ENCODE measurements at regions not wholly inside any gene's neighbourhood (a gene's known extent, or its start where the extent isn't known, plus 50 kb on each side); places are given as distances from the start of the nearest gene placed in this dataset.

DNA sequence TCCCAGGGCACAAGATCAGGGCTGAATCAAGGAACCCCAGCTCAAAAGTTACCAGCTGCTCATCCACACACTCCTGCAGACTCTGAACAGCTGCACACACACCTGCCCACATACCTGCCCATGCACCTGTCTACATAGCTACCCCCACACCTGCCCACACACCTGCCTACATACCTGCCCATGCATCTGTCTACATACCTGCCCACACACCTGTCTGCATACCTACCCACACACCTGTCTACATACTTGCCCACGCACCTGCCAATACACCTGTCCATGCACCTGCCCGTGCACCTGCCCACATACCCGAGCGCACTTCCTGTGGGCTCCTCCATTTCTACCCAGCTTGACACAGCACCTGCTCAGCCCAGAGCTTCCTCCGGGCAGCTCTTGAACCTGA, 122.8 kb upstream of the AGAP1 start:
- WGBS, 2 experiments (ENCODE audit: extremely low coverage in 1 of 2, insufficient coverage in 1 of 2, insufficient read length in 1 of 2, insufficient replicate concordance in 2 of 2, low coverage in 1 of 2, low lambda C conversion rate in 2 of 2, missing lambda C conversion rate in 1 of 2) = 90% methylated on average over 5 of the region's 5 CpGs; no CpG with 5 or more reads in 1 of the 2 experiments

More for the DNA sequence above, 122.8 kb upstream of the AGAP1 start:
- FAIRE-seq (no peak), DNase-seq (ENCODE audit: low read depth in 1 of 2, low spot score in 2 of 2) (no peak)
- H4K20me1 ChIP-seq (replicated peaks in 1 of 2; ENCODE audit: control insufficient read depth in 1 of 2, insufficient read depth in 2 of 2, low read length in 2 of 2) = no peaks in the 10 kb centered on the region
- H3K9ac ChIP-seq (replicated peaks in 1 of 4; ENCODE audit: extremely low read depth in 1 of 4, low read depth in 3 of 4, low read length in 3 of 4) = no peak overlapping the region
- no peaks in the 10 kb centered on the region for H3K23me2 ChIP-seq (ENCODE audit: low read depth, low read length)
- no peaks in the 10 kb centered on the region for H3K79me2 ChIP-seq (ENCODE audit: control insufficient read depth in 1 of 2, insufficient read depth in 2 of 2, low read length in 2 of 2)
- no peak overlapping the region for H4K8ac ChIP-seq (ENCODE audit: extremely low read depth, insufficient read depth, low read length)
- H3K18ac ChIP-seq (ENCODE audit: extremely low read depth, low read length) = no peak overlapping the region
- H3K4me2 ChIP-seq (ENCODE audit: insufficient read depth in 1 of 2, low read depth in 2 of 2, low read length in 2 of 2) = no peak overlapping the region
- no peak overlapping the region for H2BK120ac ChIP-seq (replicated peaks; ENCODE audit: low read depth, low read length)
- no peak overlapping the region for H3K27ac ChIP-seq (ENCODE audit: low read depth, low read length)
- H4K91ac ChIP-seq (replicated peaks; ENCODE audit: insufficient read length, low read length) = no peak overlapping the region
- ChIA-PET CTCF (ENCODE audit: partially characterized antibody) (interaction anchor here (0.9 to 1.3 kb wide), 2 partner anchors 13 to 241 kb away, joined by 3 to 4 read pairs; no protein-coding TSS in a partner anchor), POLR2A (ENCODE audit: partially characterized antibody) (interaction anchor here (1.7 kb wide), 1 partner anchor 11 kb away, joined by 3 read pairs; no protein-coding TSS in a partner anchor)
- H2BK5ac ChIP-seq (ENCODE audit: low read depth, low read length) = no peak overlapping the region
- H3K4me1 ChIP-seq (replicated peaks in 1 of 4; ENCODE audit: control insufficient read depth in 3 of 4, insufficient read depth in 4 of 4, low read length in 3 of 4) = no peaks in the 10 kb centered on the region
- H3K27me3 ChIP-seq (replicated peaks in 1 of 4; ENCODE audit: control insufficient read depth in 3 of 4, extremely low read depth in 1 of 4, insufficient read depth in 3 of 4, low read length in 3 of 4) = peaks cover 0 to 2% (median 0%) of the 10 kb centered on the region in 4 experiments; a peak in 1 of 7 replicates
- no peak overlapping the region for H2BK12ac ChIP-seq (ENCODE audit: low read depth, low read length)
- H3K79me1 ChIP-seq (ENCODE audit: low read depth, low read length) = no peaks in the 10 kb centered on the region
- H3K4me3 ChIP-seq (ENCODE audit: extremely low read depth in 1 of 4, insufficient read depth in 2 of 4, low read depth in 3 of 4, low read length in 4 of 4) = no peak overlapping the region
- no peak overlapping the region for H2AK5ac ChIP-seq (ENCODE audit: low read depth, low read length)
- H4K5ac ChIP-seq (ENCODE audit: insufficient read length, low read depth, low read length) = no peak overlapping the region
- H3K4ac ChIP-seq (replicated peaks; ENCODE audit: insufficient read length, low read depth, low read length) = no peak overlapping the region
- no peak for TF ChIP-seq CEBPB (IDR thresholded peaks at IDR 0.05; ENCODE audit: low read depth, low read length)
- no peak overlapping the region for H2BK15ac ChIP-seq (ENCODE audit: low read length)
- H3K23ac ChIP-seq (ENCODE audit: insufficient read length) = no peak overlapping the region
- H3K36me3 ChIP-seq (ENCODE audit: control insufficient read depth in 2 of 4, insufficient read depth in 4 of 4, low read length in 3 of 4) = no peaks in the 10 kb centered on the region
- H3K9me3 ChIP-seq (ENCODE audit: insufficient read depth in 2 of 2, low read depth in 1 of 2, low read length in 1 of 2) = no peaks in the 10 kb centered on the region
- no peak overlapping the region for H2BK20ac ChIP-seq (ENCODE audit: low read length)
- H3K14ac ChIP-seq (ENCODE audit: insufficient read length) = no peak overlapping the region
- H3K56ac ChIP-seq (replicated peaks; ENCODE audit: insufficient read length, low read depth, low read length) = no peak overlapping the region
- H2AFZ ChIP-seq (ENCODE audit: low read length) = no peak overlapping the region
